Skin epidermis (tissue), 12 donors: ENCODE measurements at regions not wholly inside any gene's neighbourhood (a gene's known extent, or its start where the extent isn't known, plus 50 kb on each side); places are given as distances from the start of the nearest gene placed in this dataset.

Experiments used
- H3K27ac ChIP-seq, 21 experiments: fragments of 200-600 bp; sonication (generic) in 11 of 21; one replicate each; pipeline ENCODE4 v1.5.0; 2020; ENCODE audit warnings: mild to moderate bottlenecking in 3 of 21, inconsistent platforms in 2 of 21, moderate library complexity in 2 of 21
- H3K4me3 ChIP-seq, 7 experiments: fragments of 200-600 bp; sonication (generic) in 2 of 7; one replicate each; pipeline ENCODE4 v1.5.0; 2020; ENCODE audit warnings: inconsistent platforms in 2 of 7, mild to moderate bottlenecking in 2 of 7, moderate library complexity in 1 of 7

DNA sequence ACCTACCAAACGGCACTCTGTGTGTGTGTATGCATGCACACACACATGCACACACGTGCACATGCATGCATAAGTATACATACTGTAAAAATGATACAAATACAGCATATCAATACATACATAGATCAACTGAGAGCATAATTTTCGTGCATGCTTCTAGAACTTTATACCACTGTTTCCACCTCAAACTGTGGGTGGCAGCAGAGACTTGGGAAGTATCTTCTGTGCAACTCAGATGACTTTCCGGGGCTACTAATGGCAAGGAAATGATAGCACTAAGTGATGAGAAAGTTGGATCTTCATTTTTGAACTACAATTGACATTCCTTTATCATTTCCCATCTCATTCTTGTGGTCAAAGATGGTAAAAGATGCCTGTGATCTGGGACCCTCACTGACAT, 570.7 kb downstream of the REEP3 start:
- no peak overlapping the region for H3K27ac ChIP-seq
- no peak overlapping the region for H3K4me3 ChIP-seq

DNA sequence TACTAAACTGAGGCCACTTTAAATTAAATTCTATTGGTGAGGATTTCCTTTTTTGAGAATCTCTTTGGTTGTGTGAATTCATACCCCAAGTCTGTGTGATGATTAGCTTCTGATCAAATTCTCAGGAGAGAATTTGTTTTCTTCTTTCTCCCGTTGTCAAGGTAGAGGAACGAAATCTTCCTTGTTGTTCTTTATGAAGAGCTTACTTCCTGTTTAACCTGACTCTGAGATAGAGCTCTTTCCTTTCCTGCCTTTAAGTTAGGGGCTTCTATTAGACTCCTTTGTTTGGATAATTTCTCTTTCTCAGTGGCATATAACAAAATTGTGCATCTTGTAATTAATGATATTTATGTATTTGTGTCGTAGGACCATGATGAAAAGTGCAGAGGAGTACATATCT, 572.1 kb downstream of the REEP3 start:
- H3K27ac ChIP-seq = no peak overlapping the region
- H3K4me3 ChIP-seq = no peak overlapping the region

GRCh38 chr10:64093946-64094535, 572.8 kb downstream of the REEP3 start:
- no peak overlapping the region for H3K27ac ChIP-seq
- H3K4me3 ChIP-seq = no peak overlapping the region

DNA sequence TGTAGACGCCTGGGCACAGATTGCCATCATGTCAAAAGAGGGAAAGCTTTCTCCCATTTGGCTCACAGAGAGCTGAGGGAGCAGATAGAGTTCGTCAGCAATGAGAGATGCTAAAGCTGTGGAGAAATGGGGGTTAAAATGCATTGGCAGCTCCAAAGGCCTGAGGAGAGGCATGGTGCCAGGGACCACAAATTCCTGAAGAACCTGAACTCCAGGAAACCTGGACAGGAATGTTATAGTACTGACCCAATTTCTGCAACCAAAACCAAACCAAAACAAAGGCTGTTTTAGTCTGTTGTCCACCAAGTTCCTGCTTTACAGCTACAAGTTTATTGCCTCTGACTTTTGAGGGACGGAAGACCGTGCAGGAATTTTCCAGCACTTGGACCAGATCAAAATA, 575.7 kb downstream of the REEP3 start:
- H3K27ac ChIP-seq = no peak overlapping the region
- no peak overlapping the region for H3K4me3 ChIP-seq

GRCh38 chr10:64097391-64098122, 576.4 kb downstream of the REEP3 start:
- Histone ChIP-seq H3K27ac (no peak overlapping the region), H3K4me3 (no peak overlapping the region)

DNA sequence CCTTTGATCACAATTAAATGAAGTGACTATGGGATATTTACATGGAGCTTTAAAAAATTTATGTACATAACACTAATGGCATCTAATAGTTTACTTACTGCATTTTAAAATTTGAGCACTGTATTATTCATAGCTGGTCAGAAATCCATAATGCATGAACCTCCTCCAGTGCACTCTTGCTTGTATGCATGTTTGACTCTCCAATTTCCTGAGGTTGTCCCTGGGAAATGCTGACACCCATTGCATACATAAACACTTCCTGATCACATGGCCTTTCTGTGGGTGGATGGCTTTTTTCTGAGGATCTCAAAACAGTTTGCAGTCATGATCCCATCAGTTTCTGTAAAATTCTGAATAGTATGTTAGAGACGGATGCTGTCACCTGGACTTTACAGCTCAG, 577.8 kb downstream of the REEP3 start:
- Histone ChIP-seq H3K27ac (no peak overlapping the region), H3K4me3 (no peak overlapping the region)

DNA sequence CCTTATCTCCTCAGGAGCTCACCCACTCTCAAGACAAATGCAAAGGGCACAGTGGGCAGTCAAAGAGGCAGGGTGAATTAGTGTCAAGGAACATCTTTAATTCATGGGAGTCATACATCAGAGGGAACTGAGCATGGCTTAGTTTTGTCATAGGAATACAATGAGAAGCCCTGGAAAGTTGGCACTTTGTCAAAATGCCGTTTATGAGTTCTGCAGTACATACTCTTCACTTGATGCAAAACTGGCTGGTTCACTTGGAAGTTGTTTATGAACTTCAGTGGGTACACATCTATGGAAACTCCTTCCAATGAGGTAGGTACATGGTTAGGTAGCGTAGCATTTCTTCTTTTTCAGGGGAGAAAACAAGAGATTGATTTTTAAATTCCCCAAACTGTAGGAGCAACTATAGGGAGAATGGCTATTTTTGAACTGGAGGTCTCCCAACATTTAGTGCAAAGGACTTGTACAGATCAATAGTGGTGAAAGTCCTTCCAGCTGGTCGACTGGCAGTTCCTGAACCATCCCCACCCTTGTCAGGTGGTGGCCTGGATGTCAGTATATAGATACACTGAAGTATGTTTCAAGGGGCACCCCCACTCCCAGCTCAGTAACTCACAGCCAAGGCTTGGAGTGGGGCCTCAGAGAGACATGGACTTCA, 580.5 kb downstream of the REEP3 start:
- Histone ChIP-seq H3K4me3 (no peak overlapping the region), H3K27ac (no peak overlapping the region)

- H3K27ac ChIP-seq = no peak overlapping the region
- no peak overlapping the region for H3K4me3 ChIP-seq
These were observed 581.0 kb downstream of the REEP3 start for GRCh38 chr10:64102264-64102633.

DNA sequence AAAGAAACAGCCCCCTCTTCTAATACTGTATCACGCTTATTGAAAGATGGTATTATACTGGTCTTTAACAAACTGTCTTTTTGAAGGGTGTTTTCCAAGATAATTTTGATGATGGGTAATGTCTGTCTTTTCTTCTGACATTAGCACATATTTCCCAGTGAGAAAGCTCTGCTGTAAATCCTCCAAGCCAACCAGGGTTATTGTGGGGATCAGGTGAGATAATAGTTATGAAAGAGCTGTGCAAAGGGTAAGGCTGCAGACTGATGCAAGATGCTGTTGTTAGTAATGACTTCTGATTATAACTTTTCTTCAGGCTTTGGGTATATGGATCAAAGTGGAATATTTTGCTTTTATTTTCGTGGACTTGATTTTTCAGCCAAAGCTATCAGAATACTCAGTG, 581.7 kb downstream of the REEP3 start:
- Histone ChIP-seq H3K4me3 (no peak overlapping the region), H3K27ac (no peak overlapping the region)

DNA sequence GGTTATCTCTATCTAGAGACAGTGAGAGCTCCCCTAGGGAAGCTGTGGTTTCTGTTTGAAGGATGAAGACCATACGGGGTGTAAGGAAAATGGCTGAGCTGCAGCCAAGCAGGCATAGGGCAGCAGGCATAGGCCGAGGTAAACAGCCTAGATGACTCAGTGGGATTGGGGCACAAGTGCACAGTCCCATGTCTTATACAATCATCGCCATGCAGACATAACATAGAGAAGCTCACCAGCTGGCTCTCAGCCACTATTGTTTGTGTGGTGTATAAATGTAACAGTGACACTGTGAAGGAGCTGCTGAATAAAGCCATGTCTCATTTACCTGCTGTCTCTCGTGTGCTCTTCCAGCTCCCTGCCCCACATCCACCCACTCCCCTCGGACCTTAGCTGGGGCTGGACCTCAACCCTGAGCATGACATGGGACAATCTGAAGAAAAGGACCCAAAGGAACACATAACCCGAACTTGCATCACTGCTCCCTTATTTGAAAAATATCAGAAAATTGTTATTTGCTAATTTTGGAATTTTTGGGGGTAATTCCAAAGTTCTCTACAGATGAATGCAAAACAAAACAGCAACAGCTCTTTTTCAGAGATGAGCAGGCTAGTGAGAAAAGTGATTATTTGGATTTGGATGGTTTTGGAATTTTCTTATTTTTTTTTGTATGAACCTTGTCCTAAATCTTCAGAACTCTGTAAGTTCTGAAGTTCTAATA, 582.7 kb downstream of the REEP3 start:
- Histone ChIP-seq H3K4me3 (no peak overlapping the region), H3K27ac (no peak overlapping the region)

- no peak overlapping the region for H3K27ac ChIP-seq
- H3K4me3 ChIP-seq = no peak overlapping the region
These were observed 588.8 kb downstream of the REEP3 start for GRCh38 chr10:64109926-64110495.

DNA sequence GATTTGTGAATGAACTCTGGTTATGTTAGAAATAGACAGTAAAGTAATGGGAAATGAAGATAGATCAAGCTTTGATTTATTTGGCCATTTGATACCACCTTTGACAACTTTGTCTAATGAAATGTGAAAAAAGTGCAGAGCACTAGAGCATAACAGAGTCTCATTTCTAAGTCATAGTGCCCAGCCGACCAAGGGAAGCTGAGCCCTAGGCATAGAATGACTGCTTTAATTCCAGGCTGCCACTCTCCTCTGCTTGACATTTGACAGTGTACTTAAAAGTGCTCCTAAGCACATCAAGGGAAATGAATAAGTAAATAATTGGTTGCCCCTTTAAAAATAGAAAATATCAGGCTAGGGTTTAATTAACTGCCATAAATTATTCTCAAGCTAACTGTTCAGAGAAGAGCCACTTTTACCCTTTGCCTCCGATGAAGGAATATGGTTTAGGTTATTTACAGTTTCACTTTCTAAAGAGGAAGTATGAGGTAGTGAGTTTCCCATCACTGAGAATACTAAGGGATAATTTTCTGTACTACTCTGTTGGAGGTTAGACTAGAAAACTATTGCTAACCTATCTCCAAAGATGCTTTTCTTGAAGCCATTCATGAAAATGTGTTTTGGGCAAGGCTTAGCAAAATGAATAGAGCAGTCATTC, 591.6 kb downstream of the REEP3 start:
- Histone ChIP-seq H3K4me3 (no peak overlapping the region), H3K27ac (no peak overlapping the region)

DNA sequence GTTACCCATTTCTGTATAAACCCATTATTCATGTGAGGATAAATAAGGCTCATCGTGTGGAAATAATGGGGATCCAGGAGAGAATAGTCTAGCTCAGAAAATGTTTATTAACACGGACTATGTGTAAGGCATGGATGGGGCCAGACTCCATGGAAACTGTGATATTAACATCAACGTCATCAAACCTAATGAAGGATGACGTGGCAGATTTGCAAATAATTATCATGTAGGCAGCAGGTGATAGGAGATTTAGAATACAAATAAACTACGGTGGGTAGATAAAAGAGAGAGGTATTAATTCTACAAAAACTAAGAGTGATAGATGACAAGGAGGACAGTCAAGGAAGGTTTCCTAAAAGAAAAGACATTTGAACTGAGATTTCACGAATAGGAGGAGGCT, 592.2 kb downstream of the REEP3 start:
- H3K4me3 ChIP-seq = no peak overlapping the region

GRCh38 chr10:64113792-64114191, 592.6 kb downstream of the REEP3 start:
- Histone ChIP-seq H3K27ac (no peak overlapping the region), H3K4me3 (no peak overlapping the region)

More for the DNA sequence above, 592.2 kb downstream of the REEP3 start:
- H3K27ac ChIP-seq = no peak overlapping the region

GRCh38 chr10:64115471-64115870, 594.3 kb downstream of the REEP3 start:
- no peak overlapping the region for H3K4me3 ChIP-seq
- no peak overlapping the region for H3K27ac ChIP-seq

DNA sequence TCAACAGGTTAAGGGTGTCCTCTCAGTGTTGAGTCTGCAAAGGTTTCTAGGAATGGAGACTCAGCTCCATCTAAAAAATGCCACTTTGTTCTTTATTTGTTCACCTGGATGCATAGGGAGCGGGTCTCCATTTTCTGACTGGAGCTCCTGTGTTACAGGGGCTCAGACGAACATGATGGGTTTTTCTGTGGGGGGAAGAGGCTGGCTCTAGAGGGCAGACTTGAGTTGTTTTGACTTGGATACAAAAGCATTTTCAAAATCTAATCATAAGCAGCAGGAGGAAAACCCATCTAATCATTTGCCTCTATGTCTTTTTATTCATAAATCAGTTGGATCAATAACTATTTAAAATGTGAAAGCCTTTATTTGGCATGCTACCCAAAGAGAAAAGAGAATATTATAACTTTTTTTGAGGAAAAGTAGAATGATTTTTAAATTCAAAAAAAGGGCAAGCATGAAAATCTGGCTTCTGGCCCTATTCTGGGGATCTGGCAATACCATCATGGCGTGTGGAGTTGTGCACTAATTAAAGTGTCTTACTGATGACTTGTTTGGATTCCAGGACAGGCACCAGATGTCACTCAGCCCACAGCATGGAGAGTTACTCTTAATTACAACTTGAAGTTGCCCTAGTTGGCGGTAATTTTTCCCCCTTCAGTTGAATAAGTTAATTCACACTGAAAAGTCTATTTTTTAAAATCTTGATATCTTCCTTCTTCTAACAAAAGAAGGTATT, 594.9 kb downstream of the REEP3 start:
- H3K27ac ChIP-seq = no peak overlapping the region
- H3K4me3 ChIP-seq = no peak overlapping the region

GRCh38 chr10:64116707-64117106, 595.5 kb downstream of the REEP3 start:
- Histone ChIP-seq H3K4me3 (no peak overlapping the region), H3K27ac (no peak overlapping the region)

- Histone ChIP-seq H3K4me3 (no peak overlapping the region), H3K27ac (no peak overlapping the region)
These were observed 597.5 kb downstream of the REEP3 start for GRCh38 chr10:64118736-64119135.

- Histone ChIP-seq H3K4me3 (peak overlapping the region in 2 of 7 experiments; percentile 11 to 15), H3K27ac (peak overlapping the region in 1 of 21 experiments; percentile 3)
These were observed 599.2 kb downstream of the REEP3 start for GRCh38 chr10:64120301-64120980.
